GM21515 (cell line): ENCODE measurements at regions not wholly inside any gene's neighbourhood (a gene's known extent, or its start where the extent isn't known, plus 50 kb on each side); places are given as distances from the start of the nearest gene placed in this dataset.
"Not testable (repeated sequence)": the region's sequence is repeated elsewhere in the genome, so short reads cannot be mapped to it uniquely, and the experiment has no call there.

Source experiments
- ATAC-seq: cut with Tn5 transposase; IDR thresholded peaks from one replicate; pipeline ENCODE4 v1.9.1; 2021; ENCODE audit not compliant: unreplicated experiment

DNA sequence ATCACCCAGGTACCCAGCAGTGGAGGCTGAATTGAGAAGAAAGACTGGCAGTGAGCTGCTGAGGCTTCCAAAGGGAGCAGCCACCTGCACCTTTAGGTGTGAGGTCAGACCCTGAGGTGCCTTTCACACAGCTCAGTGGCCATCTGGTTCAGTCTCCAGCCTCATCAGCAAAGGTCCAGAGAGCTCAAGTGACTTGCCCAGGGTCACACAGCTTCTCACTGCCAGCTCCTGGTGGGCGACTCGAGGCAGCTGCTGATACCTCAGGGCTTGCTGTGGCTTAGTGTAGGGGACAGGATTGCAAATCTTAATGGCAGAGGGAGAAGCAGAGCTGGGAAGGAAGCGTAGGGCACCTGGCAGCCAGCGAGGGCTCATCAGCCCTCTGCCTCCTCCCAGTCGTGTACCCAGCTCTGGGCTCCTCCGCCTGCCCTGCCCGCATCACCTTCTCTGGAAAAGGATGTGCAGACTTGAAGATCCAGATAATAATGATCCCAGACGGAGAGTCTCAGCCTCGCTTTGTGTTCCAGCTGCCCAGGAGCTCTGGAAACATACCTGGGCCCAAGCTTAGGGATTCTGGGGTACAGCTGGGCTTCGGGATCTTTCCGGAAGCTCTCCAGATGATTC lies 165.3 kb upstream of the GSE1 start:
- ATAC-seq = no peak

DNA sequence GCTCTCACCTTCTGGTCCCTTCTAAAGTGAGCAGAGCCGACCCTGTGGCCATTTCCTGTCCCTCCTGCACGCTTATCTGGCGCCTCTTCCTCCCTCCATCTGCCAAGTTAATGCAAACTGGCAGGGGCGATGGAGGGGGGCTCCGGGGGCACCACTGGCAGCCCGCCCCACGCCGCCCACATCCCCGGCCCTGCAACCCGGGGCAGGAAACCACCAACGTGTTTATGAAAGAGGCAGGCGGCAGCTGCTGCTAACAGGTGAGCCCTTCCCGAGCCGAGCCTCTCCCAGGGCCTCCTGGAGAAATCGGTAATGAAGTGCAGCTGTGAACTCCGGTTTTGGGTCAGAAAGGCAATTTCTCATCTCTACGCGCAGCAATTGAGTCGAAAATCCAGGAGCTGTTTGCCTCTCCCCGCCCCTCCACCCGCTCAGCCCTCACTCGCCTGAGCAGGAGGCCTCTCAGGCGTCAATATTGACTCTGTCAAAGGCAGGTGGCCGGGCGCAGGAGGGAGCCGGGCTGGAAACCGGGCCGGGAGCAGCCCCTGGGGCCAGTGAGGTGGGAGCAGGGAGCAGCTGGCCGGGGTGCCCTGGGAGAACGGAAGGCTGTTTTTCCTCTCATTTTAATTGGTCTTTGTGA lies 164.4 kb upstream of the GSE1 start:
- no peak for ATAC-seq

DNA sequence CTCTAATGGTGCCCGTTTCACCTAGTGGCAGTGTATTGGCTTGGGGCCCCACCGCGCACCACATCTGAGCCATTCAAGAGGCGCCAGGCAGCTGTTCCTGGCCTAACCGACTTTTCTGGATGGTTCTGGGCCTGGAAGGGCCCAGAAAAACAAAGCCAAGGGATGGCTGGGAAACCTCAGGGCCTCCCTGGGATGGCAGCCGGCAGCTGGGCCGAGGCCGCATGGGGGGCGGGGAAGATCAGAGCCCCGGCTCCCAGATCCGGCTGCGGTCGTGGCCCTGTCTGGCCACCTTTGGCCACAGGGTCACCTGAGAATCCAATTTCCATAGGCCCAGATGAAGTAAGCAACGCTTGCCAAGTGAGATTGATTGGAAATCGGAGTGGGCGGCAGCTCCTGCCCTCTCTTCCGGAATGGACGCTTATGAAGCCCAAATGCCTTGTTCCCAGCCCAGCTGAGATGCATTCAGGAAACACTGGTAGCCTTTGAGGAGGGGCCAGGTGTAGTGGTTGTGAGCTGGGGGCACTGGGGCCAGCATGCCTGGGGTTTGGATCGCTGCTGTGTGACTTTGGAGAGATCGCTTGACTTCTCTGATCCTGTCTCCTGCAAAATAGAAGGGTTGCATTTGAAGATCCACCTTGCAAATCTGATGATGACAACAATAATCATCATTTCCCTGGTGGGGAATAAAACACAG lies 163.8 kb upstream of the GSE1 start:
- no peak for ATAC-seq

DNA sequence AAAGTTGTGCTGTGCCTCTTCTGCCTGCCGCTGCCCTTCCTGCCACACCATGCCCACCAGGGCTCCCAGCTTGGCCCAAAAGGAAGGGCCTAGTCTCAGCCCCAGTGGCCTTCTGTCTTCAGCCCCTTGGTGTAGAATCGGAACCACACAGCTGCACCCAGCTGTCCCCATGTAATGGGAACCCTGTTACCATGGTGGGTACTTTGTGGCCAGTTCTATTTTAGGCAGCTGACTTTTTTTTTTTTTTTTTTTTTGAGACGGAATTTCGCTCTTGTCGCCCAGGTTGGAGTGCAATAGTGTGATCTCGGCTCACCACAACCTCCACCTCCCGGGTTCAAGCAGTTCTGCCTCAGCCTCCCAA lies 163.3 kb upstream of the GSE1 start:
- ATAC-seq = no peak

DNA sequence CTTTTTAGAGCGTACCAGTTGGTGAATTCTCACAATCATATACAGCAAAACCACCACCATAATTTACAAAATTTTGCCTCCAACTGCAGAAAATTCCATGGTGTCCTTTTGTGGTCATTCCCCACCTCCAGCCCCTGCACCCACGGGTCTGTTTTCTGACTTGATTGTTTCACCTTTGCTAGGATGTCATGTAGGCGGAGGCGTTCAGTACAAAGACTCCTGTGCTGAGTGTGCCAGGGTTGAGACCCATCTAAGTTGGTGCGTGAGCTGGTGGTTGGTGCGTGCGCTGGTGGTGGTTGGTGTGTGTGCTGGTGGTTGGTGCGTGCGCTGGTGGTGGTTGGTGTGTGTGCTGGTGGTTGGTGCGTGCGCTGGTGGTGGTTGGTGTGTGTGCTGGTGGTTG lies 162.0 kb upstream of the GSE1 start:
- not testable (repeated sequence) for ATAC-seq

DNA sequence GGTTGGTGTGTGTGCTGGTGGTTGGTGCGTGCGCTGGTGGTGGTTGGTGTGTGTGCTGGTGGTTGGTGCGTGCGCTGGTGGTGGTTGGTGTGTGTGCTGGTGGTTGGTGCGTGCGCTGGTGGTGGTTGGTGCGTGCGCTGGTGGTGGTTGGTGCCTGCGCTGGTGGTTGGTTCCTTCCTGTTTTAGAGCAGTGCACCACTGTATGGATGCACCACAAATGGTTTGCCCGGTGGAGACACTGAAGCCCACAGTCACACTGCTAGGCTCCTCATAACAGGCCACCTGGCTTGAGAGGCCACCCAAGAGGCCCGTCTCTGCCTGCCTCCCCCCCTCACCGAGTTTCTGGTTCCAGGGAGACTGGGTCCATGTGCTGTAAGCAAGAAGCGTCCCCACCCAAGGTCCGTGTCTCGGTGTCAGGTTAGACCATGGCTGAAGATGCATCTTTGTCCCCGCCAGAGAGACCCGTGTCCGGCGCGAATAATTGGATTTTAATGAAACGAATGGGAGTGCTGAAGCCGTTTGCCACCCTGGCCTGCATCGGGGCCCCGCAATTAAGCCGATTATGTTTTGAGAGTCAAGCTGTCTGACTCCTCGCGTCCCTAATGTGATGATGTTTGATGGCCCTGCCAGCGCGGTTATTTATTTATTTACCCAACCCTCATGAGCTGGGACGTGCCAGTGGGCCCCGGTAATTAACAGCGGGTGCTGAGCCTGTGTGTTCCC lies 161.3 kb upstream of the GSE1 start:
- ATAC-seq = no peak

GRCh38 chr16:85452364-85453193 lies 160.5 kb upstream of the GSE1 start:
- no peak for ATAC-seq

DNA sequence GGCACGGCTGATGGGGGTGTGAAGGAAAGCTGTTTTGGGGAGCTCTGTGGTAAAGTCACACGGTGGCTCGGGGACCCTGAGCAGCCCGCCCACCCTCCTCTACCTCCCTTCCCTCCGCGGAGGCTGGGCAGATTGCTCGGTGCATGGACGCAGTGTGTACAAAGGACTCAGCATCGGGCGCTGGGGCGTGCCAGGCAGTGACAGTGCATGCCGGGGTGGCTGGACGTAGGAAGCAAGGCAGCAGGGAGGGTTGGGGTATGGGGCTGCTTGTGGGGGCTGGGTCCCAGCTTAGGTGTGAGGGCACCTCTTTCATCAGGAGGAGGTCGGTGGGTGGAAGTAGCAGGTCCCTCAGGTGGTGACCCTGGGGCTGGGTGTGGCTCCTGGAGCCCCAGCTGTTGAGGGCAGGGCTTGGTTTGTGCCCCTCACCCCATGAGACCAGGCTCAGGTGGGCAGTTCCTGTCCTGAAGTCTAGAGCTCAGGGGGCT lies 159.9 kb upstream of the GSE1 start:
- ATAC-seq = no peak

GRCh38 chr16:85453703-85454102 lies 159.4 kb upstream of the GSE1 start:
- ATAC-seq = no peak

GRCh38 chr16:85454171-85454872 lies 158.8 kb upstream of the GSE1 start:
- no peak for ATAC-seq

DNA sequence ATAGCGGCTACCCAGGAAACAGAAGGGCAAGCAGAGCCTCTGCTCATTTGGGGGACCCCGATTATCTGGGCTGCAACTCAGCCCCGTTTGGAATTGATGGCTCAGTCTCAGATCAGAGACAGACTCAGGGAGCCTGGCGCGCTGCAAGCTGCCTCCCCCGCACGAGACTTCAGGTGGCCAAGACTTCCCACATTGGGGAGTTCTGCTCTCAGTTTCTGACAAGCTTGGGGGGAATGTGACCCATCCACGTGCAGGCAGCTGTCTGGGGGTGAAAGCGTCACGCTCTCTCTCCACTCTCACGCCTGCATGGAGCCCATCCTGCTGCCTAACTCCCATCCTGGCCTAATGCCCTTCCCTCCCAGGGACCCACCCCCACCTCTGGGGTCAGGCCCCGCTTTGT lies 157.6 kb upstream of the GSE1 start:
- ATAC-seq = no peak

DNA sequence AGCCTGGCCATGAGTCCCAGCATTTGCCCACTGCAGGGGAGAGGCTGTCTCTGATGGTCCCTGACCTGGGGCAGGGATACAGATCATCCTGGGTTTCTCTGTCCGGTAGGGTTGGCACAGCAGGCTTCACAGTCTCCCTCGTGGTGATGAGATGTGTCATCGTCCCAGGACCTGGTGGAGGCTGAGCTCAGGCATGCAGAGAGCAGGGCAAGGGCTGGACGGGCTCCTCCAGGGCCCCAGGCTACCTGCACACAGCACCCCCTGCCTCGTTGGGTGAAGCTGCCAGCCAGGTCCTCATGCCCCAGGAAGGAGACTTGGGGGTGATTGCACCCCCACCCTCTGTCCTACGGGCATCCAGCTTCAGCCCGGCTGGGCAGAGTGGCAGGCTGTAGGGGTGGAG lies 155.8 kb upstream of the GSE1 start:
- no peak for ATAC-seq

DNA sequence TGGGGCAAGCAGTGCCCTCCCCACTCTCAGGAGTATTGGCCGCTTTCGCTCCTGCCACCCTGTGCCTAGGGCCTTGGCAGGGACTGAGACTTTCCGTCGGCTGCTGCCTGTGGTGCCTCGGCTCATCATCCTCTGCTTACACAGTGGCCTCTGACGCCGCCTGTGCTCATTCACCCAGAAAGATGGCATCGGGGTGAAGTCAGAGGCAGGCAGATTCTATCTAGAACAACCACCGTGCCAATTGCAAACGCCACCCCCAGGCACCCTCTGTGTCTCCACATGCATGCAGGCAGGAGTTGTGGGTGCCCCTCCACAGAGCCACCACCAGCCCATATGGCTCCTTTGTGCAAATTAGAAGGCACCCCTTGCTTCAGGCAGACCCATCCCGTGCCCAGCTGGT lies 154.2 kb upstream of the GSE1 start:
- no peak for ATAC-seq

- ATAC-seq = no peak
Observed at GRCh38 chr16:85459529-85460251, 153.4 kb upstream of the GSE1 start.

GRCh38 chr16:85460252-85461021 lies 152.7 kb upstream of the GSE1 start:
- ATAC-seq = no peak

- no peak for ATAC-seq
Observed at GRCh38 chr16:85461022-85461813, 151.9 kb upstream of the GSE1 start.

DNA sequence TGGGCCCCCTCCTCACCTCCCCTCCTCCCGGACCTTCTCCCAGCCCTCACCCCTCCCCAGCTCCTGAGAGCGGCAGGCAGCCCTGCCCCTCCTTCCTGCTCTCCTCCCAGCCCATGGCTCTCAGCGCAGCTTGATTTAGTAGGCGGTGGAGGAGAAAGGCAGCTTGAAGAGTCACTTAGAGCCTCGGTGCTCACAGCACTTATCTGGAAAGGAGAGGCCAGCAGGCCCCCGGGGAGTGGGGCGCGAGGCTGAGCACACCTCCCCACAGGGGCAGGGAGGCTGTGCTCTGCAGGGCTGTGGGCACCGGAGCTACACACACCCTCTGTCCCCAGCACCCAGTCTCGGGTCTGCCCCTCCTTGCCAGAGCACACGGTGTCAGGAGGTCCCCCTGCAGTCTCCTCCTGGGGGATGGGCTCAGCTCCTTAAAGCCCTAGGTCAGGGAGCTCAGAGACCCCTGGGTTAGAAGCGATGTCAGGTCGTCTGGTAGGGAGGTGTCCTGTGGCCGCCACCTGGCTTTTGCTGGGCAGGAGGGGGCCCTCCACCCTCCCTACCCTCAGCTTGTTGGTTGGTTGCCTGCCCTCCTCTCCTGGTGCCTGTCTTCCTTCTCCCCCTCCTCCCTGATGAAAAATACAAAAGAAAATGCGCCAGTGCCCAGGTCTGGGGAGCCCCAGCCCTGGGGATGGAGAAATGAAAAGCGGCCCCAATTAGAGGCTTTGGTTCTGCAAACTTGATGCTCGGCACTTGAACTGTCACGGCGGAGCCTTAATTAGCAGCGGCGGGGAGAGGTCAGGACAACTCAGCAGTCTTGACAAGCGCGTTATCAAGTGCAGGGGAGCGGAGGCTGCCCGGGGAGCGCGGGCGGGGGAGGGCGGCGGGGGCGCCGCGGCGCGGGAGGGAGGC lies 151.1 kb upstream of the GSE1 start:
- no peak for ATAC-seq
